ENCODE measurements at regions not wholly inside any gene's neighbourhood (a gene's known extent, or its start where the extent isn't known, plus 50 kb on each side); places are given as distances from the start of the nearest gene placed in this dataset.

DNA sequence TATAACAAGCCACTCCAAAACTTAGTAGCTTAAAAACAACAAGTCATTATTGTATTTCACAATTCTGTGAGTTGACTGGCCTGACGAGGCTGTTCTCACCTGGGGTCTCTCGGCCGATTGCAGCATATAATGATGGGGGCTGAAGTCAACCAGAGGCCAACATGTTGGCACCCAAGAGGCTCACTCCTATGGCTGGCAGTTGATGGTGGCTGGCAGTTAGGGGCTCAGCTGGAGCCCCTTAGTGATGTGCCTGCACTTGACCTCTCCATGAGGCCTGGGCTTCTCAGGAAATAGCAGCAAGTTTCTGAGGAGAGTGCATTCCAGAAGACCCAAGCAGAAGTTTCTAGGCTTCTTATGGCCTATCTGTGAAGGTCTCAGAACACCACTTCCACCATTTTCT, 459.4 kb downstream of the NPHP4 start:
- no peaks in the 10 kb centered on the region for H3K36me3 Mint-ChIP-seq (ENCODE audit: insufficient read depth, unreplicated experiment)
- no peak overlapping the region for H3K4me3 Mint-ChIP-seq (ENCODE audit: low read depth, unreplicated experiment)
- DNase-seq: no peak
- no peaks in the 10 kb centered on the region for H3K4me1 Mint-ChIP-seq (ENCODE audit: low read depth, unreplicated experiment)
- peaks cover 14% of the 10 kb centered on the region for H3K9me3 Mint-ChIP-seq (ENCODE audit: low read depth, unreplicated experiment)
- intact Hi-C loops (cut with micrococcal nuclease; ENCODE audit: unreplicated experiment): no loop called here
- CTCF ChIA-PET: no interaction called here
- no peaks in the 10 kb centered on the region for H3K27me3 Mint-ChIP-seq (ENCODE audit: unreplicated experiment)
- TF ChIP-seq, protein P1, sequence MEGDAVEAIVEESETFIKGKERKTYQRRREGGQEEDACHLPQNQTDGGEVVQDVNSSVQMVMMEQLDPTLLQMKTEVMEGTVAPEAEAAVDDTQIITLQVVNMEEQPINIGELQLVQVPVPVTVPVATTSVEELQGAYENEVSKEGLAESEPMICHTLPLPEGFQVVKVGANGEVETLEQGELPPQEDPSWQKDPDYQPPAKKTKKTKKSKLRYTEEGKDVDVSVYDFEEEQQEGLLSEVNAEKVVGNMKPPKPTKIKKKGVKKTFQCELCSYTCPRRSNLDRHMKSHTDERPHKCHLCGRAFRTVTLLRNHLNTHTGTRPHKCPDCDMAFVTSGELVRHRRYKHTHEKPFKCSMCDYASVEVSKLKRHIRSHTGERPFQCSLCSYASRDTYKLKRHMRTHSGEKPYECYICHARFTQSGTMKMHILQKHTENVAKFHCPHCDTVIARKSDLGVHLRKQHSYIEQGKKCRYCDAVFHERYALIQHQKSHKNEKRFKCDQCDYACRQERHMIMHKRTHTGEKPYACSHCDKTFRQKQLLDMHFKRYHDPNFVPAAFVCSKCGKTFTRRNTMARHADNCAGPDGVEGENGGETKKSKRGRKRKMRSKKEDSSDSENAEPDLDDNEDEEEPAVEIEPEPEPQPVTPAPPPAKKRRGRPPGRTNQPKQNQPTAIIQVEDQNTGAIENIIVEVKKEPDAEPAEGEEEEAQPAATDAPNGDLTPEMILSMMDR (IDR thresholded peaks at IDR 0.05; ENCODE audit: unreplicated experiment): no peak
- no peak overlapping the region for H3K27ac Mint-ChIP-seq (ENCODE audit: unreplicated experiment)
- no TSS peak for BruUV-seq (replicated peaks)

DNA sequence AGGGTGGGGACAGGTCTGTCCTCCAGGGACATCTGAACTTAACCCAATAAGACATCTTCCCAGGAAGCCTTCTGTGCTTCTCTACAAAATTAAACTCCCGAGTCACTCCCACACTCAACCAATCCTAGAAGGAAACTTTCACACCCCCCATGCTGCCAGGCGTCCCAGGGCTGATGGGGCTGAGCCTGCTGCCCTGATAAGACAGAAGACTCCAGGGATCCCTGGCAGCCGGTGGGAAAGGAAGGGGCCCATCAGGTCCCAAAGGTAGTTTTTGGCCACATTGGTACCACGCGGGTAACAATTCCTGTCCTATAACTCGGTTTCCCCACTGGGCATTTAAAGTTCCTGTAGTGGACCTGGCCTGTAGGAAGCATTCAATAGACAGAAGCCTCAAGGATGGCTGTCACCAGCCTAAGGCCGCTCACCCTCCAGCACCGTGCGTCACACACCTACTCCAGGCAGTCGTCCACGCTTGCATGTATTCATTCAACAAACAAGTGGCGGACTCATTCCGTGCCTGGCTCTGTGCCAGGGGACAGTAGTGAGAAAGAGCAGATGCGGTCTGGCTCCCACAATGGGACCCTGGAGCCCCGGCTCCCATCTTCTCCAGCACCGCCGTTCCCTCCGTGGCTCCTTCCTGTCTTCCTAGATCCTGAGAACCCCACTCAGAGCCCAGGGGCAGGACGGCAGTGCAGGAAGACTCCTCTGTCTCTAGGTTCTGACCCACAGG, 465.2 kb downstream of the NPHP4 start:
- H3K4me3 Mint-ChIP-seq (ENCODE audit: low read depth, unreplicated experiment): no peak overlapping the region
- no TSS peak for BruUV-seq (replicated peaks)
- TF ChIP-seq, protein P1 (IDR thresholded peaks at IDR 0.05; ENCODE audit: unreplicated experiment): no peak
- no peak overlapping the region for H3K27ac Mint-ChIP-seq (ENCODE audit: unreplicated experiment)
- no peaks in the 10 kb centered on the region for H3K36me3 Mint-ChIP-seq (ENCODE audit: insufficient read depth, unreplicated experiment)
- no peaks in the 10 kb centered on the region for H3K4me1 Mint-ChIP-seq (ENCODE audit: low read depth, unreplicated experiment)
- H3K9me3 Mint-ChIP-seq (ENCODE audit: low read depth, unreplicated experiment): peaks cover 7% of the 10 kb centered on the region
- no peak for DNase-seq
- intact Hi-C loops (cut with micrococcal nuclease; ENCODE audit: unreplicated experiment): no loop called here
- no peaks in the 10 kb centered on the region for H3K27me3 Mint-ChIP-seq (ENCODE audit: unreplicated experiment)
- CTCF ChIA-PET: no interaction called here

DNA sequence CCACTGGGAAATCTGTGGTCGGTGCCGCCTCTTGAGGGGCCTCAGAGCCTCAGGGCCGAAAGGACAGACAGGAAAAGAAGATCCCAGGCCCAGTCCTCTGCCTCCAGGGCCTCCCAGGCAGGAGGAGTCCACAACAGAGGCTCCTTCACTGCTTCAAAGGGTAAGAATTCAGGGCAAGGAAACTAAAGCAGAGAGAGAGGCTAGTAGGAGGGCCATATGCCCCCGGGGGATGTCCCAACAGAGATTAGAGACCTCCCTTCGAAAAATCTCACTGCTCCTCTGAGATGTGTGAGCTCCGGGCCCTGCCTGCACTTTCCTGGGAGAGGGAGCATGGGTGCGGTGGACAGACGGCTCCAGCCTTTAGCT, 465.9 kb downstream of the NPHP4 start:
- no peaks in the 10 kb centered on the region for H3K36me3 Mint-ChIP-seq (ENCODE audit: insufficient read depth, unreplicated experiment)
- CTCF ChIA-PET: no interaction called here
- peaks cover 3% of the 10 kb centered on the region for H3K9me3 Mint-ChIP-seq (ENCODE audit: low read depth, unreplicated experiment)
- H3K4me3 Mint-ChIP-seq (ENCODE audit: low read depth, unreplicated experiment): no peak overlapping the region
- no peaks in the 10 kb centered on the region for H3K27me3 Mint-ChIP-seq (ENCODE audit: unreplicated experiment)
- TF ChIP-seq, protein P1 (IDR thresholded peaks at IDR 0.05; ENCODE audit: unreplicated experiment): no peak
- no peak for DNase-seq
- intact Hi-C loops (cut with micrococcal nuclease; ENCODE audit: unreplicated experiment): no loop called here
- no TSS peak for BruUV-seq (replicated peaks)
- H3K27ac Mint-ChIP-seq (ENCODE audit: unreplicated experiment): no peak overlapping the region
- H3K4me1 Mint-ChIP-seq (ENCODE audit: low read depth, unreplicated experiment): no peaks in the 10 kb centered on the region

DNA sequence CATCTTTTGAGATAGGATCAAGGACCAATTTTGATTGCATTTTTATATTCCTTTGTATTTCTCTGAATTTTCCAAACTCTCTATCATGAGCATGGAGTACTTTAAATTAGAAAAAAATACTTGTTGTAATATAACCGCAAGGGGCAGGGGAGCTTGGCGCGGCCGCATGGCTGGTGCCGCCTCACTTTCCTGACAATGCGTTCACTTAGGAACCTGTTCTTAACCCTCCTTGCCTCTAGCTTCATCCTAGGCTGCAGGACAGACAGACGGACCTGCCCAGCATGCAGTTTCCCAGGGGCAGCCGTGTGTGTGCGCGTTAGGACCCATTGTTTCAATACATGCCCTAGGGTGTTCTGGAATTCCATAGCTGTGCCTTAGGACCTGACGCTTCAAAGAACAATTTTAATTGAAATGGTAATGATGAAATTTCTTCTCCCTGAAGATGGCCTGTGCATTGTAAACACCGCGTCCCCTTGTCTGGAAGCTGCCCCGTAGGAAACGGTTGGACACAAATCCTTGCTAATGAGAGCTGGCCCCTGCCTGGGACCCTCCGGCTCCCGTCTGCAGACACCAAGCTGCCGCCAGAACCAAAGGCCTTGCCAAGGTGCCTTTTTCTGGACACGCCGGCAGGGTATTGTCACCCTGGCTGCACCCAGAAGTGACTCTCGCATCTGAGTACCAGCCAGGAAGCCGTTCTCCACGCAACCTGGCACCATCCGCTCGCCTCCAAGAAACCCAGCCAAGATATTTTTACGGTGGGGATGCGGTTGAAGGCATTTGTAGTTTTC, 466.4 kb downstream of the NPHP4 start:
- H3K9me3 Mint-ChIP-seq (ENCODE audit: low read depth, unreplicated experiment): peaks cover 5% of the 10 kb centered on the region
- no peaks in the 10 kb centered on the region for H3K36me3 Mint-ChIP-seq (ENCODE audit: insufficient read depth, unreplicated experiment)
- CTCF ChIA-PET: no interaction called here
- no peak overlapping the region for H3K27ac Mint-ChIP-seq (ENCODE audit: unreplicated experiment)
- TF ChIP-seq, protein P1 (IDR thresholded peaks at IDR 0.05; ENCODE audit: unreplicated experiment): no peak
- H3K27me3 Mint-ChIP-seq (ENCODE audit: unreplicated experiment): no peaks in the 10 kb centered on the region
- H3K4me3 Mint-ChIP-seq (ENCODE audit: low read depth, unreplicated experiment): no peak overlapping the region
- no peak for DNase-seq
- BruUV-seq (replicated peaks): no TSS peak
- H3K4me1 Mint-ChIP-seq (ENCODE audit: low read depth, unreplicated experiment): no peaks in the 10 kb centered on the region
- intact Hi-C loops (cut with micrococcal nuclease; ENCODE audit: unreplicated experiment): no loop called here
